Hematopoietic multipotent progenitor cell treated with erythropoietin and hydrocortisone succinate and interleukin-3 and kit ligand, for 15 days (in vitro differentiated cells): ENCODE measurements at regions not wholly inside any gene's neighbourhood (a gene's known extent, or its start where the extent isn't known, plus 50 kb on each side); places are given as distances from the start of the nearest gene placed in this dataset.

Source experiments
- DNase-seq: peaks from one replicate; pipeline ENCODE4 v3.0.0-alpha.2; 2015; ENCODE audit warnings: low spot score

GRCh38 chr22:49177666-49178065 lies 650.0 kb downstream of the BRD1 start:
- no peak for DNase-seq

- no peak for DNase-seq
These were observed 650.7 kb downstream of the BRD1 start for GRCh38 chr22:49176956-49177355.

GRCh38 chr22:49170053-49170452 lies 657.6 kb downstream of the BRD1 start:
- DNase-seq, result no peak

DNA sequence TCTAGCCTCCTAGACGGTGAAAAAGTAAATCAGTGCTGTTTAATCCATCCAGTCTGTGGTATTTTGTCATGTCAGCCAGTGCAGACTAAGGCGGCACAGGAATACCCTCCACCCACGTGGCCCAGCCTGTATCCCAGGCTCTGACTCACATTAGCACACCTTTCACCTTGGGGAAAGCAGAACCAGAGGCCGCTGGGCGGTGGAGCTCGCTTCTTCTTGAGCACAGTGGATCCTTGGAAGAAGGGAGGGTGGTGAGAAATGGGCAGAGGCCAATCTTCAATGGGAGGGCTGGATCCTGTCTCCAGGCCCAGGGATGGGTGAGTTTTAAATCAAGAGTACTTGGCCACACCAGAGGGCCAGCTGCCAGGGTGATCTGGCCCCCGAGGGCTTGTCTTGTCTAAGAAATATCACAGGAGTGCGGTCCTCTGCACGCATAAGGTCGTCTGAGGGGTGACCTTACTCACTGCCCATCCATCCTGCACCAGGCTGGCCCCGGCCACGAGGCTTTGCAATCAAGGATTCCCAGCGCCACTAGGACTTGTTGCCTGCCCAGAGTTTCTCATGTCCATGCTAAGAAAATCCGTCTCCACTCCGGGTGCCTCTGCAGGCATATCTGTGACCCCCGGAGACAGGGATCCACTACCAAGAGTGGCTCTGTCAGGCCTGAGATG lies 658.5 kb downstream of the BRD1 start:
- no peak for DNase-seq

DNA sequence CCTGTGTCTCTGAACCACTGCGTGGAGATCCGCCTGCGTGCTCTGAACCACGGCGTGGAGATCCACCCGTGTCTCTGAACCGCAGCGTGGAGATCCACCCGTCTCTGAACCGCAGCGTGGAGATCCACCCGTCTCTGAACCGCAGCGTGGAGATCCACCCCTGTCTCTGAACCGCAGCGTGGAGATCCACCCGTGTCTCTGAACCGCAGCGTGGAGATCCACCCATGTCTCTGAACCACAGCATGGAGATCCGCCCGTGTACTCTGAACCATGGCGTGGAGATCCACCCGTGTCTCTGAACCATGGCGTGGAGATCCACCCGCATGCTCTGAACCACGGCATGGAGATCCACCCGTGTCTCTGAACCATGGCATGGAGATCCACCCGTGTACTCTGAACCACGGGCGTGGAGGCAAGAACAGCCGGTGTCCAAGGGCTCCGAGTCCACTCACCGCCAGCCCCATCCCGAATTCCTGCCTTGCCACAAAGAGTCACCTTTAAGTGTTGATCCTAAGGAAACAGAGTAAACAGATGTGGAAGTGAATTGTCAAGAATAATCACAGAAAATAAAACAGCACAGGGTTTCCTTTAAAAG lies 659.4 kb downstream of the BRD1 start:
- no peak for DNase-seq

DNA sequence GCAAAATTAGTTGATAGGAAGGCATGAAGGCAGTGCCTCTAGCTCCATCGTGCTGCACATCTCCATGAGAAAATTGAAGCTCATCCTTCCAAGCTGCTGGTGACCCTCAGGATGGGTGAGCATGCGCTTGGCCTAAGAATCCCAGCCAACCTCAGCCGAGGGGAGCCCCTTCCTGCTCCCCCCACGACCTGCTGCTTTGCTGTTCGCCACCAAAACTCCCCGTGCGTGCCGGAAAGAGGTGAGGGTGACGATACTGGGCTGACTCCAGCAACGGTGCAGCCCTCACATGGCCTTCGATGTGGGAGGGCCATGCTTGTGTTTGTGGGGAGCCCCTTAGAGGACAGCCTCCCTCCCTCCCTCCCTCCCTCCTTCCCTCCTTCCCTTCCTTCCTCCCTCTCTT lies 660.9 kb downstream of the BRD1 start:
- DNase-seq, result no peak

- DNase-seq, result no peak
These were observed 661.5 kb downstream of the BRD1 start for GRCh38 chr22:49166211-49166610.

- no peak for DNase-seq
These were observed 662.8 kb downstream of the BRD1 start for GRCh38 chr22:49164773-49165320.

DNA sequence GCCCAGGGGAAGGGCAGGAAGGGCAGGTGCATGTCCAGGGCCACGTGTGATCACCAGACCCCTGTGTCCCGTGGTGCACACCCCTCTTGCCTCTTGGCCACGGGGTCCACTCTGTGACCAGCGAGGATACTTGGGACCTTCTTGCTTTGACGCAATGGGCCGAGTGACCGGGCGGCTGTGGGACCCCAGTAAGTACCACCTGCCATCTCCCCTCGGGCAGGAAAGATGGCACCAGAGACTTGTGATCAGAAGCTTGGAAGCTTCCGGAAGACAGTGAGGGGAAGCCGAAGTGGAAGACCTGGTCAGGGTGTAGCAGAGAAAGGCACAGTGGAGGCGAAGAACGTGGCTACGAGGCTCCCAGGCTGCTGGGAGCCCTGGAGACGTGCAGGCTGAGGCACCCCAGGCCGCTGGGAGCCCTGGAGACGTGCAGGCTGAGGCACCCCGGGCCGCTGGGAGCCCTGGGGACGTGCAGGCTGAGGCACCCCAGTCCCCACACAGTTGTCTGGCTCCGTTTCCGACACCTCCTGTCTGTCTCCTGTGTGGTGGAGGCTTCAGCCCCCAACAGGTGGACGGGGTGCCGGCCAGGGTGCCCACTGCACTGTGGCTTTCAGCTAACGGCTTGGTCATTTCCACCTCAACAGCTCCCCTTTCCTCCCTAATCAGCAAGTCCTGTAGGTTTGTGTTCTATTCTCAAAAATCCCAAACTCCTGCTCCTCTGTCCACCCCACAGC lies 663.5 kb downstream of the BRD1 start:
- no peak for DNase-seq

DNA sequence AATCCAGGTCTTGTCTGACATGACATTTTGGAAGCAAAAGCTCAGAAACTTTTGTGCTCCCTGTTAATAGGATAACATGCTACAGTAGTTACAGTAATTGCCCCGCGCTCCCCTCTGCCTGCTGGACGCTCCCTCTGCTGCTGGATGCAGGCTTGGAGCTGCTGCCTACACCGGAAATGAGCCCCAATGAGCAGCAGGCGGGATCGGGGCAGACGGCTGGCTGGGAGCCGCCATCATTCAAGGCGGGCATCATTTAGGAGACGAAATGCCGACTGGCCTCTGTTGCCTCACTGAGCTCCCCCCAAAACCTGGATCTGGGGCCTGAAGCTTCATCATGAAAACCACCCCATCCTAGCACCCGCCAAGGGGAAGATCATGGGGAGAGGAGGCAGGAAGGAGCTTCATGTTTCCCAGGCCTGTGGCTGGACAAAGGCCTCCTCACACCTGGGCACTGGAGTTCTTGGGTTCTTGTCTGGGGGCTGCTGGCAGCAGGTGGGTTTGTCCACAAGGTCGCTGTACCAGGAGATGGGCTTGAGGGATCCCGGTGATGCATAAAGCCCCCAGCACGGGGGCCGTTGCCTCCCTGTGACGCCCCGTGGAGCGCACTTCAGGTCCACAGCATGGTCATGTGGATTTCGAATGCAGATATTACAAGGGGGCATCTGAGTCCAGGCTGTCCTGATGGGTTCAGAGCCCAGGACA lies 664.3 kb downstream of the BRD1 start:
- no peak for DNase-seq

GRCh38 chr22:49162841-49163240 lies 664.8 kb downstream of the BRD1 start:
- DNase-seq, result no peak

DNA sequence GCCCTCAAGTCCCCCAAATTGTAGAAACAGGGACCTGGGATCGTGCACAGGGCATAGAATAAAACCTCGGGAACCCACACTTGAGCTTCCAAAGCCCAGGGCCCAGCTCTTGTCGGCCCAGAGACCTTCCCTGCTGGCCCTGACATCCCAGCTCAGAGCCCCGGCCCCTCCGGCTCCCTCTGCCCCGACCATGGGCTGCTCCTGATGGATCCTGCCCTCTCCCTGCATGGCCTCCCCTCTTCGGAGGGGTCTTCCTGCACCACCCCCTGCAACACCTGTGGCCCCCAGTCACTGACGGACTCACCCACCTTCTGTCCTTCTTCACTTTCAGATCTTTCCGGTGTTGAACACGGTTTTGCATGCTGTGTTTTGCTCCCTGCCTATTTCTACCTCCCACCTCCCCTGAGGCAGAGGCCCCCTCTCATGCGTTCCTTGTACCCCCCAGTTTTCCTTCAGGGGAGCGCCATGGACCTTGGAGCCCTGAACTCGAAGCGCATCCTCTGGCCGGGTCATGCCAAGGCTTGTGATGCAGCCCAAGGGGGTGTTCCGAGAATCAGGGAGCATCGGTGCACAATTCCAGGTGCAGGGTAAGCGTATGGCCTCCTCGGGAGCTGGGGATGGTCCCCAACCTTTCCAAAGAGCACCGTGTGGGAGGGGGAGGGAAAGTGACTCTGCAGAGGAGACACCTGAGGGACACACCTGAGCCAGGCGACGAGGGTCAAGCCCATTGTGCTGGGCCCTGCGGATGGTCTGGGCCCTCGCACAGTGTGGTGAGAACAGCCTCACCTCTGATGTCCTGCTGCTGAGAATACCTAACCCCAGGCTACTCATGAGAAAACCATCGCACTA lies 666.4 kb downstream of the BRD1 start:
- DNase-seq, result no peak

GRCh38 chr22:49160261-49161001 lies 667.2 kb downstream of the BRD1 start:
- no peak for DNase-seq

DNA sequence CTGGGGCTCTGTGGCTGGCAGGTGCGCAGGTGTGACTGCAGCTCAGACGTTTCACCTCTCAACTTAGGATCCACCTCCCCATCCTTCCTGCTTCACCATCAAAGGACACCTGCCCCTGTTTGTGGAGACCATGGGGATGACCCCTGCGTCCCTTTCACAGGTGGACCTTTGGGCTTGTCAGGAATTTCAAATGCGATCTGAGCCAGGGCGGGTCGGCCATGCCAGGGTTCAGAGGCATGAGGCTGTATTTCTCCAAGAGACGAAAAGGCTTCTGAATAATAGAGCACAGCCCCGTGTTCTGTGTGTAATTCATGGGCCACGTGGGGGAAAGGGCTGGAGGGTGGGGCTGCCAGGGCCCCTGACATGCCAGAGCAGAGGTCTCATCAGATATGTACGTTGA lies 668.0 kb downstream of the BRD1 start:
- no peak for DNase-seq

DNA sequence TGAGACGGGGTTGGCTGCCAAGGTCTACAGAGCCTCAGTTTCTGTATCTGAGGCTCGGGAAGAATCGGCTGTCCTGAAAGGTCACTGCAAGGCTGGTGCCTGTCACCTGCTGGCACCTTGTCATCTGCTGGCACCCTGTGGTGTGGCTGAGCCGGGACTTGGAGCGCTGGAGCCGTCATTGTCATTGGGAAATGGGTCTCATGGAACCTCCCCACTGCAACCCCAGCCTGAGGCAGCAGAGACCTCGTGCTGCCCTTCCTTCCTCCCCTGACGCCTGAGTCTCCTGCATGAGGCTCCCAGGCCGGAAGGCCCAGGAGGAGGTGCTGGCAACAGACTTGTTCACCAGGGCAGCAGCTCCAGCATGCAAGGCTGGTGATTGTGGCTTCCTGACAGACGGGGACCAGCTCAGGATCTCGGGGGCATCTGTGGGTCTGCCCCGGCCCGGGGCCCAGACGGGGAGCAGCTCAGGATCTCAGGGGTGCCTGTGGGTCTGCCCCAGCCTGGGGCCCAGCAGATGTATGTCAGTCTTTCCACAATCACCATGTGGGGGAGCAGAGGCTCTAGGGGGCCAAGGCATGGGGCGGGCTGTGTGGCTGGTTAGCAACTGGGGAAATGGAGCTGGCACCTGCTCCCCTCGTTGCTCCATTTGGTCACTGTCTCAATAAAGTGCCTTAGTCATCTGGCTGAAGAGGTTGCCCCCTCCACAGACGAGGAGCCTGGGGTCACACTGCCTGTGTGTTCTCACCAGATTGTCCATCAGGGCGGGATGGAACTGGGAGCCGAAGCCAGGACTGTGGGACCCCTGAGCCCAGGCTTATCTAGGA lies 668.7 kb downstream of the BRD1 start:
- DNase-seq, result no peak

- no peak for DNase-seq
These were observed 669.9 kb downstream of the BRD1 start for GRCh38 chr22:49157529-49158339.

DNA sequence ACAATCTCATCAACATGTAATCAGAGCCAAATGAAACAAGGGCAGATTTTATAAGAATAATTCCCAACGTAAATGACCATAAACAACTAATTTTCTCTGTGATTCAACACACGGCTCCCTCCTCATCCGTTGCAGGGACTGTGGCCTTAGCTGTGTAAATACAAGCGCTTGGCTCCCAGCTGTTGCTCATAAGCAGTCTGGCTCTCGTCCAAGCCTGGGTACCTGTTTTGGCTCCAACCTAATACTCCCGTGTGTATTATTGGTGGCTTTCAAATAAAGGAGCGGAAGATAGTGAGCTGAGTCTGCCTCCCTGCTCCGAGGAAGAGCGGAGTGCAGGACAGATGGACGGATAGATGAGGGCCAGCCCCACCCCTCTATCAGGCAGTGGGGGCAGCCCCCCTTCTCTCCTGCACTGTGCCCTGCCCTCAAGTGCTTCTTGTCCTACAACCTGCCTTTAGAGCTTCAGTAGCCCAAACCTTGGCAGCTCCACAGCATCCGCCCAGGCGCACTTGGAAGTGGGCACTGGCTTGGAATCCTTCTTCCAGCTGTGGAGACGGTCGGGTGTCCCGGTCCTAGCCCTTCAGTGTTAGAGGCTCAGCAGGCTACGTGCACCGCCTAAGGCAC lies 670.9 kb downstream of the BRD1 start:
- no peak for DNase-seq

DNA sequence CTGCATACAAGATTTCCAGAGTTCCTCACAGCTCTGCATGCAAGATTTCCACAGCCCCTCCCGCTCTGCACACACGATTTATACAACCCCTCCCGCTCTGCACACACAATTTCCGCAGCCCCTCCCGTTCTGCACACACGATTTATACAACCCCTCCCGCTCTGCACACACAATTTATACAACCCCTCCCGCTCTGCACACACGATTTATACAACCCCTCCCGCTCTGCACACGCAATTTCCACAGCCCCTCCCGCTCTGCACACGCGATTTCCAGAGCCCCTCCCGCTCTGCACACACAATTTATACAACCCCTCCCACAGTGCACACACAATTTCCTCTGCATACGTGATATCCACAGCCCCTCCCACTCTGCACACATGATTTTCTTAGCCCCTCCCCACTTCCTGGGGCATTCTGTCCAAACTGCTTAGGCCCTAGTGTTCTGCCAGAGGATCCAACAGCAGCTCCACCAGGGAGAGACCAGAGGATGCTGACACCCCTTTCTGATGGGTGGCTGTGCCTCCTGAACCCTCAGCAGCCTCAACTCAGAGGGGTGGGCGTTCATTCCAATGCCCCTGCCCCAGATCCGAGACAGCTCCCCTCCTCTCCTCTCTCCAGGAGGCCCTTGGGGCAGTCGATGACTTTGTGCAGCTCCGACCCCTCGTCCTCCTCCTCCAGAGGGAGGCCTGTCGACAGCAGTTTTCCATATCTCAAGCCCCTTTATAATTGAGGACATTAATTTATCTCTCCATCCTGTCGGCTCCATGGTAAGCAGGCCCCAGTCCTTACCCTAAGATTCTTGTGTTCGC lies 671.7 kb downstream of the BRD1 start:
- DNase-seq, result no peak
